IMR-90 (cell line): ENCODE measurements at regions not wholly inside any gene's neighbourhood (a gene's known extent, or its start where the extent isn't known, plus 50 kb on each side); places are given as distances from the start of the nearest gene placed in this dataset.

Source experiments
- ATAC-seq: fragments of 200-7000 bp; cut with Tn5 transposase; 2 replicates; pipeline ENCODE4 v1.9.1; 2020; ENCODE audit warnings: low read depth, mild to moderate bottlenecking, moderate library complexity
- BruUV-seq: library from RNA; stranded (reverse); fragments of 400-500 nt; replicated peaks from 2 replicates; lab custom pipeline; 2021; lab: Mats Ljungman, UMichigan
- CTCF ChIA-PET: fragments of 300-600 bp; formaldehyde crosslinking; extraction: SDS; loops from one replicate; lab custom pipeline; 2021; ENCODE audit warnings: antibody characterized with exemption; lab: Yijun Ruan, JAX
- POLR2A ChIA-PET: fragments of 300-600 bp; sonication (Branson Sonifier 250); formaldehyde crosslinking; loops from one replicate; lab custom pipeline; 2022; ENCODE audit warnings: antibody characterized with exemption; ENCODE audit not compliant: unreplicated experiment; lab: Charles Lee
- DNase-seq: peaks from one replicate; pipeline ENCODE4 v3.0.0; 2013
- H2AFZ ChIP-seq: replicated peaks from 2 replicates; pipeline ENCODE3; 2013; ENCODE audit warnings: low read length, mild to moderate bottlenecking; ENCODE audit not compliant: poor library complexity
- H2AK5ac ChIP-seq: 2 replicates; pipeline ENCODE4 v1.6.1; 2013; ENCODE audit warnings: low read depth, low read length, inconsistent platforms
- H2AK9ac ChIP-seq: replicated peaks from 2 replicates; pipeline ENCODE3; 2013; ENCODE audit warnings: mild to moderate bottlenecking, low read depth, low read length, moderate library complexity; ENCODE audit not compliant: poor library complexity
- H2BK120ac ChIP-seq: 2 replicates; pipeline ENCODE4 v1.6.1; 2013; ENCODE audit warnings: low read depth, low read length, inconsistent platforms
- H2BK15ac ChIP-seq: 3 replicates; pipeline ENCODE4 v1.6.1; 2013; ENCODE audit warnings: low read depth, low read length, inconsistent platforms
- H2BK20ac ChIP-seq: 2 replicates; pipeline ENCODE4 v1.6.1; 2013; ENCODE audit warnings: low read depth, mild to moderate bottlenecking, inconsistent platforms, low read length, moderate library complexity
- H2BK5ac ChIP-seq: 2 replicates; pipeline ENCODE4 v1.6.1; 2013; ENCODE audit warnings: mild to moderate bottlenecking, low read depth, low read length, inconsistent platforms; ENCODE audit not compliant: poor library complexity, severe bottlenecking
- H3K14ac ChIP-seq: replicated peaks from 2 replicates; pipeline ENCODE4 v1.6.1; 2013; ENCODE audit warnings: low read depth, low read length, inconsistent platforms
- H3K18ac ChIP-seq: 2 replicates; pipeline ENCODE4 v1.6.1; 2013; ENCODE audit warnings: low read depth, low read length, control low read depth
- H3K23ac ChIP-seq: 2 replicates; pipeline ENCODE4 v1.6.1; 2013; ENCODE audit warnings: low read depth, low read length, inconsistent platforms
- H3K27ac ChIP-seq: 2 replicates; pipeline ENCODE4 v1.5.1; 2013; ENCODE audit warnings: mild to moderate bottlenecking, control low read depth, low read length; ENCODE audit not compliant: insufficient read depth
- H3K27me3 ChIP-seq: 2 replicates; pipeline ENCODE4 v1.6.1; 2013; ENCODE audit warnings: low read length; ENCODE audit not compliant: control insufficient read depth, insufficient read depth
- H3K36me3 ChIP-seq: 2 replicates; pipeline ENCODE4 v1.6.1; 2013; ENCODE audit warnings: low read length, mixed read lengths; ENCODE audit not compliant: control insufficient read depth, insufficient read depth
- H3K4ac ChIP-seq: 2 replicates; pipeline ENCODE4 v1.6.1; 2013; ENCODE audit warnings: low read depth, low read length, inconsistent platforms
- H3K4me1 ChIP-seq: 2 replicates; pipeline ENCODE4 v1.6.1; 2013; ENCODE audit warnings: low read length, mixed read lengths; ENCODE audit not compliant: control insufficient read depth, insufficient read depth
- H3K4me2 ChIP-seq: 2 replicates; pipeline ENCODE4 v1.6.1; 2013; ENCODE audit warnings: low read depth, mild to moderate bottlenecking, control low read depth, low read length, moderate library complexity
- H3K4me3 ChIP-seq: 2 replicates; pipeline ENCODE4 v1.5.1; 2013; ENCODE audit warnings: low read depth, mild to moderate bottlenecking, control low read depth, low read length, moderate library complexity; ENCODE audit not compliant: insufficient read depth
- H3K56ac ChIP-seq: 2 replicates; pipeline ENCODE4 v1.6.1; 2013; ENCODE audit warnings: low read length, inconsistent platforms; ENCODE audit not compliant: insufficient read depth; ENCODE audit errors: extremely low read depth
- H3K79me1 ChIP-seq, 2 experiments: 2 replicates each; pipeline ENCODE4 v1.6.1; 2013; ENCODE audit warnings: low read length in 2 of 2, inconsistent platforms in 1 of 2, low read depth in 1 of 2
- H3K9ac ChIP-seq: 2 replicates; pipeline ENCODE4 v1.6.1; 2013; ENCODE audit warnings: low read depth, low read length, control low read depth
- H3K9me1 ChIP-seq: 2 replicates; pipeline ENCODE4 v1.6.1; 2013; ENCODE audit warnings: low read length, inconsistent platforms; ENCODE audit not compliant: insufficient read depth
- H3K9me3 ChIP-seq: 2 replicates; pipeline ENCODE4 v1.6.1; 2013; ENCODE audit warnings: low read length; ENCODE audit not compliant: control insufficient read depth, insufficient read depth
- H4K20me1 ChIP-seq: 2 replicates; pipeline ENCODE4 v1.6.1; 2013; ENCODE audit warnings: low read length, inconsistent platforms; ENCODE audit not compliant: insufficient read depth
- H4K5ac ChIP-seq: 2 replicates; pipeline ENCODE4 v1.6.1; 2013; ENCODE audit warnings: mild to moderate bottlenecking, low read depth, low read length, control low read depth
- H4K8ac ChIP-seq, 2 experiments: 2 replicates each; pipeline ENCODE4 v1.6.1; 2013; ENCODE audit warnings: low read depth in 2 of 2, low read length in 2 of 2, control low read depth in 1 of 2, inconsistent platforms in 1 of 2
- H4K91ac ChIP-seq: 2 replicates; pipeline ENCODE4 v1.6.1; 2013; ENCODE audit warnings: low read depth, low read length, inconsistent platforms; ENCODE audit not compliant: insufficient read depth
- BHLHE40 ChIP-seq: fragments of 150-350 bp; IDR thresholded peaks from 2 replicates; pipeline ENCODE4 v1.6.1; 2016; ENCODE audit warnings: mild to moderate bottlenecking, low read depth, low read length
- CEBPB ChIP-seq: IDR thresholded peaks from 2 replicates; pipeline ENCODE4 v1.6.1; 2012; ENCODE audit warnings: low read depth, low read length, improper control_type of control experiment
- CHD1 ChIP-seq: IDR thresholded peaks from 2 replicates; pipeline ENCODE4 v1.6.1; 2012; ENCODE audit warnings: low read depth, low read length, improper control_type of control experiment
- MAZ ChIP-seq: IDR thresholded peaks from 2 replicates; pipeline ENCODE4 v1.6.1; 2012; ENCODE audit warnings: low read depth, mild to moderate bottlenecking, low read length, improper control_type of control experiment, moderate library complexity, borderline replicate concordance
- POLR2A ChIP-seq: IDR thresholded peaks from 2 replicates; pipeline ENCODE4 v1.6.1; 2012; ENCODE audit warnings: mild to moderate bottlenecking, low read depth, low read length
- RAD21 ChIP-seq: IDR thresholded peaks from 2 replicates; pipeline ENCODE4 v1.6.1; 2012; ENCODE audit warnings: low read length, improper control_type of control experiment
- SMC3 ChIP-seq: fragments of 150-350 bp; IDR thresholded peaks from 2 replicates; pipeline ENCODE4 v1.6.1; 2016; ENCODE audit warnings: low read depth, mild to moderate bottlenecking, antibody characterized with exemption, low read length, moderate library complexity
- WGBS, 2 experiments: methylation state at CpG; one replicate each; pipeline versions ENCODE4 v1.1.5 to v1.1.7; 2013; ENCODE audit warnings: missing lambda C conversion rate in 2 of 2; ENCODE audit not compliant: insufficient read length in 1 of 2; ENCODE audit errors: extremely low coverage in 2 of 2; 5-methylcytosine and 5-hydroxymethylcytosine counted together
- dilution Hi-C: fragments of 300-500 bp; cut with HindIII; formaldehyde crosslinking; loops from one replicate; pipeline ENCODE4 v1.14.3; 2018; ENCODE audit warnings: low sequenced_read_pairs; ENCODE audit not compliant: unreplicated experiment
- in situ Hi-C: fragments of 300-500 bp; cut with MboI; formaldehyde crosslinking; loops from 3 replicates; pipeline ENCODE4 v1.14.3; 2019; ENCODE audit warnings: low sequenced_read_pairs, inconsistent platforms, mixed read lengths
- intact Hi-C: fragments of 100-400 bp; cut with micrococcal nuclease; formaldehyde crosslinking; loops from 2 replicates; pipeline ENCODE4 v1.10.0; 2022
- TF ChIP-seq, protein P1 (sequence below): conservative IDR thresholded peaks from 2 replicates; pipeline ENCODE4 v1.5.1; 2012; ENCODE audit warnings: mild to moderate bottlenecking, low read depth, low read length, improper control_type of control experiment
- TF ChIP-seq, protein P2 (sequence below): fragments of 150-350 bp; IDR thresholded peaks from 2 replicates; pipeline ENCODE4 v1.6.1; 2017; ENCODE audit warnings: mild to moderate bottlenecking, antibody characterized with exemption, low read length, low read depth

DNA sequence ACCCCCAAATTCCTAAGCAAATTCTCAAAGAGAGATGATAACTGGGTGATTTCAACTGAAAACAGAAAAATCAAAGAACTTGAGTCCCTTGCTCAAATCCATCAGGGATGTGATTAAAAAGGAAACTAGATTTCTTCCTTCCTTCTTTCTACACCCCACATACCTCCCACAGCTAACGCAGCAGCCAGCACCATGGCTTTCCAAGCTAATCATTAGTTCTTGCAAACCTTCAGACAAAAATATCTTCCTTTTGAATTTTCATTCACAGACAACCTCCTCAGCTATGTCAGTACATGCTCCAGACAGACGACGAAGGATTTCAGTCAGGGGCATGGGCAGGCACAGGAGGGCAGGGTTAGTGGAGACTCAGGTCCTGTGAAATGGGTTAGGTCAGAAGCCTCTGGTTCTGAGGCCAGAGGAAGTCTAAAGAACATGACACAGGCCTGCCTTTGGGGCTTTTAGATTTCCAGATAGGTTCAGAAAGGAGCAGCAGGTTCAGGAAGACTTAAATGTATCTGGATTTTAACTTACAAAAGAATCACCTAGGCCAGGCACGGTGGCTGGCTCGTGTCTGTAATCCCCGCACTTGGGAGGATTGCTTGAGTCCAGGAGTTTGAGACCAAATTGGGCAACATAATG lies 173.7 kb upstream of the NFIB start:
- H2BK15ac ChIP-seq, result no peak overlapping the region
- H2BK5ac ChIP-seq, result no peak overlapping the region
- POLR2A ChIA-PET, result no interaction called here
- H3K79me1 ChIP-seq, result no peaks in the 10 kb centered on the region
- no peaks in the 10 kb centered on the region for H4K20me1 ChIP-seq
- intact Hi-C loops, result no loop called here
- no peak overlapping the region for H3K4me2 ChIP-seq
- no peak overlapping the region for H2BK120ac ChIP-seq
- WGBS, 2 experiments, result 88% methylated on average over 1 of the region's 6 CpGs; no CpG with 5 or more reads in 1 of the 2 experiments
- no peak overlapping the region for H2BK20ac ChIP-seq
- H2AFZ ChIP-seq, result no peak overlapping the region
- in situ Hi-C loops, result no loop called here
- H3K14ac ChIP-seq, result no peak overlapping the region
- no peak overlapping the region for H4K8ac ChIP-seq
- no peak overlapping the region for H2AK9ac ChIP-seq
- DNase-seq, result no peak
- no peak overlapping the region for H3K9ac ChIP-seq
- dilution Hi-C loops, result no loop called here
- no peak overlapping the region for H3K56ac ChIP-seq
- no peaks in the 10 kb centered on the region for H3K9me3 ChIP-seq
- TF ChIP-seq BHLHE40, result no peak
- TF ChIP-seq SMC3, result no peak
- no peak for TF ChIP-seq RAD21
- TF ChIP-seq, protein P1, sequence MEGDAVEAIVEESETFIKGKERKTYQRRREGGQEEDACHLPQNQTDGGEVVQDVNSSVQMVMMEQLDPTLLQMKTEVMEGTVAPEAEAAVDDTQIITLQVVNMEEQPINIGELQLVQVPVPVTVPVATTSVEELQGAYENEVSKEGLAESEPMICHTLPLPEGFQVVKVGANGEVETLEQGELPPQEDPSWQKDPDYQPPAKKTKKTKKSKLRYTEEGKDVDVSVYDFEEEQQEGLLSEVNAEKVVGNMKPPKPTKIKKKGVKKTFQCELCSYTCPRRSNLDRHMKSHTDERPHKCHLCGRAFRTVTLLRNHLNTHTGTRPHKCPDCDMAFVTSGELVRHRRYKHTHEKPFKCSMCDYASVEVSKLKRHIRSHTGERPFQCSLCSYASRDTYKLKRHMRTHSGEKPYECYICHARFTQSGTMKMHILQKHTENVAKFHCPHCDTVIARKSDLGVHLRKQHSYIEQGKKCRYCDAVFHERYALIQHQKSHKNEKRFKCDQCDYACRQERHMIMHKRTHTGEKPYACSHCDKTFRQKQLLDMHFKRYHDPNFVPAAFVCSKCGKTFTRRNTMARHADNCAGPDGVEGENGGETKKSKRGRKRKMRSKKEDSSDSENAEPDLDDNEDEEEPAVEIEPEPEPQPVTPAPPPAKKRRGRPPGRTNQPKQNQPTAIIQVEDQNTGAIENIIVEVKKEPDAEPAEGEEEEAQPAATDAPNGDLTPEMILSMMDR, result no peak
- no peak for TF ChIP-seq POLR2A
- TF ChIP-seq MAZ, result no peak
- TF ChIP-seq, protein P2, sequence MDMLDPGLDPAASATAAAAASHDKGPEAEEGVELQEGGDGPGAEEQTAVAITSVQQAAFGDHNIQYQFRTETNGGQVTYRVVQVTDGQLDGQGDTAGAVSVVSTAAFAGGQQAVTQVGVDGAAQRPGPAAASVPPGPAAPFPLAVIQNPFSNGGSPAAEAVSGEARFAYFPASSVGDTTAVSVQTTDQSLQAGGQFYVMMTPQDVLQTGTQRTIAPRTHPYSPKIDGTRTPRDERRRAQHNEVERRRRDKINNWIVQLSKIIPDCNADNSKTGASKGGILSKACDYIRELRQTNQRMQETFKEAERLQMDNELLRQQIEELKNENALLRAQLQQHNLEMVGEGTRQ, result no peak
- TF ChIP-seq CHD1, result no peak
- TF ChIP-seq CEBPB, result no peak
- no peak overlapping the region for H4K91ac ChIP-seq
- H3K27me3 ChIP-seq, result no peaks in the 10 kb centered on the region
- no peaks in the 10 kb centered on the region for H3K9me1 ChIP-seq
- H3K36me3 ChIP-seq, result no peaks in the 10 kb centered on the region
- H4K5ac ChIP-seq, result no peak overlapping the region
- no peak overlapping the region for H3K4ac ChIP-seq
- no peaks in the 10 kb centered on the region for H3K4me1 ChIP-seq
- H3K18ac ChIP-seq, result no peak overlapping the region
- BruUV-seq, result no TSS peak
- H3K23ac ChIP-seq, result no peak overlapping the region
- CTCF ChIA-PET, result no interaction called here
- H2AK5ac ChIP-seq, result no peak overlapping the region
- ATAC-seq, result no peak
- no peak overlapping the region for H3K4me3 ChIP-seq
- H3K27ac ChIP-seq, result no peak overlapping the region
